H9 (cell line): ENCODE measurements at regions not wholly inside any gene's neighbourhood (a gene's known extent, or its start where the extent isn't known, plus 50 kb on each side); places are given as distances from the start of the nearest gene placed in this dataset.

Experiments
- DNase-seq: peaks from one replicate; pipeline ENCODE4 v3.0.0-alpha.2; 2017
- H2AFZ ChIP-seq: one replicate; pipeline ENCODE4 v1.6.1; 2013; ENCODE audit warnings: mild to moderate bottlenecking, low read length, control low read depth, moderate library complexity
- H2AK5ac ChIP-seq: 2 replicates; pipeline ENCODE4 v1.6.1; 2013; ENCODE audit warnings: low read length, control low read depth, mixed read lengths; ENCODE audit not compliant: insufficient read length
- H2BK120ac ChIP-seq: one replicate; pipeline ENCODE4 v1.6.1; 2013; ENCODE audit warnings: low read depth, mild to moderate bottlenecking, low read length, control low read depth, inconsistent platforms; ENCODE audit not compliant: poor library complexity, severe bottlenecking
- H2BK12ac ChIP-seq: 2 replicates; pipeline ENCODE4 v1.6.1; 2013; ENCODE audit warnings: low read length, control low read depth, mixed read lengths, low read depth; ENCODE audit not compliant: insufficient read length
- H2BK15ac ChIP-seq: 2 replicates; pipeline ENCODE4 v1.6.1; 2013; ENCODE audit warnings: low read depth, low read length, control low read depth
- H2BK20ac ChIP-seq: one replicate; pipeline ENCODE4 v1.6.1; 2013; ENCODE audit warnings: low read depth, mild to moderate bottlenecking, low read length, control low read depth, inconsistent platforms; ENCODE audit not compliant: poor library complexity, severe bottlenecking
- H2BK5ac ChIP-seq: 2 replicates; pipeline ENCODE4 v1.6.1; 2013; ENCODE audit warnings: low read length, control low read depth, mixed read lengths; ENCODE audit not compliant: insufficient read length
- H3K14ac ChIP-seq: 2 replicates; pipeline ENCODE4 v1.6.1; 2013; ENCODE audit warnings: low read length, control low read depth; ENCODE audit not compliant: insufficient read depth
- H3K18ac ChIP-seq: 2 replicates; pipeline ENCODE4 v1.6.1; 2013; ENCODE audit warnings: low read depth, mild to moderate bottlenecking, mixed read lengths, low read length, control low read depth; ENCODE audit not compliant: insufficient read length
- H3K23ac ChIP-seq: 2 replicates; pipeline ENCODE4 v1.6.1; 2013; ENCODE audit warnings: low read length, control low read depth, mixed read lengths, low read depth; ENCODE audit not compliant: insufficient read length
- H3K23me2 ChIP-seq: 2 replicates; pipeline ENCODE4 v1.6.1; 2013; ENCODE audit warnings: low read depth, mild to moderate bottlenecking, mixed read lengths, low read length, control low read depth; ENCODE audit not compliant: insufficient read length, poor library complexity, severe bottlenecking
- H3K27ac ChIP-seq: 2 replicates; pipeline ENCODE4 v1.5.1; 2013; ENCODE audit warnings: low read length, control low read depth, mixed read lengths, low read depth; ENCODE audit not compliant: insufficient read length
- H3K27me3 ChIP-seq: 2 replicates; pipeline ENCODE4 v1.6.1; 2013; ENCODE audit warnings: low read length, control low read depth, inconsistent platforms; ENCODE audit not compliant: insufficient read depth
- H3K4ac ChIP-seq: 2 replicates; pipeline ENCODE4 v1.6.1; 2013; ENCODE audit warnings: low read depth, mild to moderate bottlenecking, control low read depth, inconsistent platforms, low read length, moderate library complexity
- H3K4me1 ChIP-seq: 2 replicates; pipeline ENCODE4 v1.6.1; 2013; ENCODE audit warnings: low read length, control low read depth, inconsistent platforms; ENCODE audit not compliant: insufficient read depth
- H3K4me2 ChIP-seq: 2 replicates; pipeline ENCODE4 v1.6.1; 2013; ENCODE audit warnings: low read length, control low read depth, mixed read lengths; ENCODE audit not compliant: insufficient read length, insufficient read depth
- H3K56ac ChIP-seq: 2 replicates; pipeline ENCODE4 v1.6.1; 2013; ENCODE audit warnings: low read depth, mild to moderate bottlenecking, mixed read lengths, low read length, control low read depth; ENCODE audit not compliant: insufficient read length
- H3K79me1 ChIP-seq: 2 replicates; pipeline ENCODE4 v1.6.1; 2013; ENCODE audit warnings: low read depth, mild to moderate bottlenecking, moderate library complexity, low read length, control low read depth, inconsistent platforms; ENCODE audit not compliant: insufficient read depth, poor library complexity, severe bottlenecking
- H3K79me2 ChIP-seq: 2 replicates; pipeline ENCODE4 v1.6.1; 2013; ENCODE audit warnings: low read length, control low read depth, inconsistent platforms; ENCODE audit not compliant: insufficient read depth
- H3K9ac ChIP-seq: 2 replicates; pipeline ENCODE4 v1.6.1; 2013; ENCODE audit warnings: low read length, control low read depth, mixed read lengths; ENCODE audit not compliant: insufficient read length; ENCODE audit errors: extremely low read depth
- H3K9me3 ChIP-seq: one replicate; pipeline ENCODE4 v1.6.1; 2013; ENCODE audit warnings: low read depth, low read length, inconsistent platforms; ENCODE audit not compliant: control insufficient read depth
- H3T11ph ChIP-seq: one replicate; pipeline ENCODE4 v1.6.1; 2013; ENCODE audit warnings: mild to moderate bottlenecking, low read length, control low read depth, inconsistent platforms
- H4K20me1 ChIP-seq: one replicate; pipeline ENCODE4 v1.6.1; 2013; ENCODE audit not compliant: control insufficient read depth, insufficient read length, insufficient read depth
- H4K5ac ChIP-seq: 2 replicates; pipeline ENCODE4 v1.6.1; 2013; ENCODE audit warnings: low read depth, mild to moderate bottlenecking, mixed read lengths, low read length, control low read depth; ENCODE audit not compliant: insufficient read length
- H4K8ac ChIP-seq: replicated peaks from 2 replicates; pipeline ENCODE4 v1.6.1; 2013; ENCODE audit warnings: low read length, control low read depth, mixed read lengths, low read depth; ENCODE audit not compliant: insufficient read length
- H4K91ac ChIP-seq: 2 replicates; pipeline ENCODE4 v1.6.1; 2013; ENCODE audit warnings: low read depth, mild to moderate bottlenecking, moderate library complexity, mixed read lengths, low read length, control low read depth; ENCODE audit not compliant: insufficient read length
- H3K27ac Mint-ChIP-seq, 3 experiments: 2 replicates in 2 of 3; 3 replicates in 1 of 3; pipeline ENCODE4 v1.8.0; 2020 to 2021; ENCODE audit warnings: mixed read lengths in 3 of 3, mild to moderate bottlenecking in 1 of 3, moderate library complexity in 1 of 3
- H3K27me3 Mint-ChIP-seq: 2 replicates; pipeline ENCODE4 v1.8.0; 2021; ENCODE audit warnings: low read depth, mild to moderate bottlenecking, moderate library complexity, mixed read lengths
- H3K36me3 Mint-ChIP-seq, 3 experiments: 2 replicates in 2 of 3; 3 replicates in 1 of 3; pipeline ENCODE4 v1.8.0; 2020 to 2021; ENCODE audit warnings: low read depth in 3 of 3, mixed read lengths in 3 of 3; ENCODE audit not compliant: insufficient read depth in 1 of 3
- H3K4me1 Mint-ChIP-seq, 2 experiments: 2 replicates each; pipeline ENCODE4 v1.8.0; 2020; ENCODE audit warnings: mixed read lengths in 2 of 2
- H3K4me3 Mint-ChIP-seq, 2 experiments: 2 replicates in 1 of 2; 3 replicates in 1 of 2; pipeline ENCODE4 v1.8.0; 2020 to 2021; ENCODE audit warnings: mild to moderate bottlenecking in 2 of 2, mixed read lengths in 2 of 2, moderate library complexity in 1 of 2
- H3K9me3 Mint-ChIP-seq, 2 experiments: 2 replicates in 1 of 2; 3 replicates in 1 of 2; pipeline ENCODE4 v1.8.0; 2020; ENCODE audit warnings: mild to moderate bottlenecking in 2 of 2, mixed read lengths in 2 of 2, moderate library complexity in 1 of 2
- CTCF ChIP-seq: fragments of 200-600 bp; sonication (generic); conservative IDR thresholded peaks from 3 replicates; pipeline ENCODE4 v1.8.0; 2021; ENCODE audit warnings: antibody characterized with exemption, mild to moderate bottlenecking
- WGBS: extraction: QIAGEN DNeasy Blood & Tissue Kit; methylation state at CpG from one replicate; pipeline ENCODE4 v1.1.7; 2013; ENCODE audit warnings: missing lambda C conversion rate, low lambda C conversion rate, mixed read lengths; ENCODE audit not compliant: insufficient read length; ENCODE audit errors: extremely low coverage; 5-methylcytosine and 5-hydroxymethylcytosine counted together

- WGBS, result no CpG with 5 or more reads among the region's 9 CpGs
- Mint-ChIP-seq H3K36me3 (no peaks in the 10 kb centered on the region), H3K9me3 (no peaks in the 10 kb centered on the region), H3K4me1 (peaks cover 12 to 13% of the 10 kb centered on the region in 2 experiments), H3K27ac (no peak overlapping the region), H3K4me3 (no peak overlapping the region), H3K27me3 (no peaks in the 10 kb centered on the region)
- no peak overlapping the region for H4K8ac ChIP-seq
- no peaks in the 10 kb centered on the region; the same call in 1 of the 2 replicates for H3K4me1 ChIP-seq
- H3K9ac ChIP-seq, result no peak overlapping the region
- no peak overlapping the region for H2AFZ ChIP-seq
- H3K9me3 ChIP-seq, result no peaks in the 10 kb centered on the region
- no peaks in the 10 kb centered on the region for H3K79me1 ChIP-seq
- no peak overlapping the region for H2BK12ac ChIP-seq
- no peak overlapping the region for H3K23ac ChIP-seq
- no peak overlapping the region for H3K56ac ChIP-seq
- DNase-seq, result no peak
- no peaks in the 10 kb centered on the region for H3K23me2 ChIP-seq
- no peak for TF ChIP-seq CTCF
- H3T11ph ChIP-seq, result no peak overlapping the region
- no peak overlapping the region for H3K18ac ChIP-seq
- H4K91ac ChIP-seq, result no peak overlapping the region
- no peak overlapping the region; the same call in 1 of the 2 replicates for H3K14ac ChIP-seq
- no peak overlapping the region for H3K4me2 ChIP-seq
- H2AK5ac ChIP-seq, result no peak overlapping the region
- H2BK5ac ChIP-seq, result no peak overlapping the region
- no peak overlapping the region for H4K5ac ChIP-seq
- H2BK15ac ChIP-seq, result no peak overlapping the region
- no peak overlapping the region for H2BK20ac ChIP-seq
- no peaks in the 10 kb centered on the region for H3K27me3 ChIP-seq
- H3K79me2 ChIP-seq, result no peaks in the 10 kb centered on the region
- H3K27ac ChIP-seq, result no peak overlapping the region
- H2BK120ac ChIP-seq, result no peak overlapping the region
- H3K4ac ChIP-seq, result no peak overlapping the region
- no peaks in the 10 kb centered on the region for H4K20me1 ChIP-seq
Measured at GRCh38 chr20:19048995-19049501, 163.4 kb upstream of the SLC24A3 start.
